SKM-1 (cell line): ENCODE measurements at regions not wholly inside any gene's neighbourhood (a gene's known extent, or its start where the extent isn't known, plus 50 kb on each side); places are given as distances from the start of the nearest gene placed in this dataset.

Experiments used
- DNase-seq: peaks from one replicate; lab custom pipeline; 2025; ENCODE audit not compliant: unreplicated experiment; lab: John Stamatoyannopoulos, UW

DNA sequence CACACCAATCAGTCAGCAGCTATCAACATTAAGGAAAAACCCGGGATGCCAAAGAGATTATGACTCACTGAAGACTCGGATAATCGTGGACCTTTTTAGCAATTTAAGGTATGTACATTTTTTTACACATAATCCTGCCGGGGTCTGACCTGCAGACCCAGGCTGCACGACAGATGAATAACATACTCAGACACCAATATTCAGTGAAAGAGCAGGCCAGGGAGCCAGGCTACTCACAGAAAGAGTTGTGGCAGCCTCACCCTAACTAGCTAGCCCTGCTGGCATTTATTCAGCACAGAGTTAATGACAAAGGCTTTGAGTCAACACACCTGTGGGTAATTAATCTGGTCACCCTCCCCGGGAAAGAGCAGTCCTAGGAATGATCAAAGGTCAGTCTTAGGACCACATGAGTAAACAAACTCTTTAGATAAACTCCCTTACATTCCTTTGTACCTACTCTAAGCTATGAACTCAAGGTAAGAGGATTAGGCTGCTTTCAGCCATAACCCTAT, 727.5 kb downstream of the TBL1XR1 start:
- DNase-seq: no peak

DNA sequence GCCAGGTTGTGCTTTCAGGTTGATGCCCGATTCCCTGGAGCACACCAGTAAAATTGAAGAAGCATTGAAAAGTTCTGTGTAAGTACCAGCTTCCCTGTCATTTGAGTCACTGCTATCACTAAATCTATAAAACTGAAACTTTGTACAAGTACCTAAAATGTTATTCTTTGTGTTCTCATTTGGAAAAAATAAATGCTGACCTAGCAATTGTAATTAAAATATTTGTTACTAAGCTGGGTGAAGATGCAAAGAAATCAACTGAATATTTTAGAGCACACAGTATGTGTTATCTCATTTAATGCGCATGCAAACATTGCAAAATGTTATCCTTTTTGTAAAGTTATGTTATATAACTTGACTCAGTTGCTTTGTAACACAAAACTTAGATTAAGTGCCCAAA, 733.7 kb downstream of the TBL1XR1 start:
- DNase-seq: no peak

DNA sequence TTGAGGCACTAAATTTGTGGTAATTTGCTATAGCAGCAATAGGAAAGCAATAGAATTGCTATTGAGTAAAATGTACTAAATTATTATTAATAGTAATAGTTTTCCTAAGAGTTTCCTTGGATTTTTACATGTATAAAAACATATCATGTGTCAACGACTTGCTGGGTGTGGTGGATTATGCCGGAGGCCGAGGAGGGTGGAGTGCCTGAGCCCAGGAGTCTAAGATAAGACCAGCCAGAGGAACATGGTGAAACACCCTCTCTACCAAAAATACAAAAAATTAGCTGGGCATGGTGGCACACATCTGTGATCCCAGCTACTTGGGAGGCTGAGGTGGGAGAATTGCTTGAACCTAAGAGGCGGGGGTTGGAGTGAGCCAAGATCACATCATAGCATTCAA, 749.9 kb downstream of the TBL1XR1 start:
- DNase-seq: no peak

- DNase-seq: no peak
Measured at GRCh38 chr3:176442326-176442725, 755.0 kb downstream of the TBL1XR1 start.

- DNase-seq: no peak
Measured at GRCh38 chr3:176439729-176440128, 757.6 kb downstream of the TBL1XR1 start.

GRCh38 chr3:176431991-176432390, 765.3 kb downstream of the TBL1XR1 start:
- DNase-seq: no peak

GRCh38 chr3:176431038-176431418, 766.3 kb downstream of the TBL1XR1 start:
- DNase-seq: no peak

- DNase-seq: peak; percentile 8
Measured at GRCh38 chr3:176430244-176431037, 766.8 kb downstream of the TBL1XR1 start.

- DNase-seq: no peak
Measured at GRCh38 chr3:176428552-176428951, 768.7 kb downstream of the TBL1XR1 start.

DNA sequence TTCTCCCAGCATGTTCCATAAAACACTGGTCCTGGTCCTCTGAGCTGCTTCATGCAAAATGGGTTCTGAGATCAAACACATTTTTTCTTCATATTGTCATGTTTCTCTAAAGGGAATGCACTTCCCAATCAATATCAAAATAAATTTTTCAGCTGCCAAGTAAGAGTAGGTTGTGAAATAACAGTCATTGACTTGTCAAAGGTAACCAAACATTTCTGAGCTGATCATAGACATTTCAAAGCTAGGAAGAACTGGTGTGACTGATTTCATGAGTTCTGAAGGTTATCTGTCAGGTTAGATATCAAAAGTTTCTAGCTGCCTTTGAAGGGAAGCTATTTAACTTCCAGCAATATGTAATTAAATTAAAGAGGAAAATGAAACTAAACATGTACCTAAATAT, 770.9 kb downstream of the TBL1XR1 start:
- no peak for DNase-seq

- no peak for DNase-seq
Measured at GRCh38 chr3:176416870-176417269, 780.4 kb downstream of the TBL1XR1 start.

GRCh38 chr3:176415661-176416295, 781.5 kb downstream of the TBL1XR1 start:
- no peak for DNase-seq

- DNase-seq: no peak
Measured at GRCh38 chr3:176412771-176413170, 784.5 kb downstream of the TBL1XR1 start.

DNA sequence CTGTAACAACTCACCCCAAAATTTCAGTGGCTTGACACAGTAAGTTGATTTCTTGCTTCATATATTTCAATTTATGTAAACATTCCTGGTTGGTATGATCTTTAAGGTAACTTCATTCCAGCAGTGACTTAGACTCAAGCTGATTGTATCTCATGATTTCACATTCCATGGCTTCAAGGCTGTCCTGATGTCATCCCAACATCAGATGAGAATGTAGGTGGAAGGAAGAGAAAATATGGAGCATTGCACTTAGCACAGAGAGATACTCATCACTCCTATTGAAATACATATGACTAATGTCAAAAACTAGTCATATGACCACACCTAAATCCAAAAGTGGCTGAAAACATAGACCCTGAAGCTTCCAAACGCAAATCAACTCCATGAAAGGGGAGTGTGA, 793.8 kb downstream of the TBL1XR1 start:
- no peak for DNase-seq

DNA sequence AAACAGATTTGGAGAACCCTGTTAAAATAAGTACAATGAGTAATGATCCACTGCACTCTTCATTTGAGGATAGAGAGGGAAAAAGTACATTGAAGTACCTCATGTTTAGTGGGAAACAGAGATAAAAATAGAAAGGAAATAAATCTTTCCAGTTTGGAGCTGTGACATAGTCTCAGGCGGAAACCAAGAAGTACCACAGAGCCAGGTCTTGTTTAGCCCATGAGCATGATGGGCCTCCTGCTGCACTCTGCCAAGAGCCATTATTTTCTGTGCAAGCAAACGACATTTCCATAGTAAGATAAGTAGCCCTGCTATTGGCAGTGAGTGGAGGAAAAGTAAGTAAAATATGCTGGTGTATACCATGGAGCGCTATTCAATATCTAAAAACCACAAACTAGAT, 796.1 kb downstream of the TBL1XR1 start:
- no peak for DNase-seq

DNA sequence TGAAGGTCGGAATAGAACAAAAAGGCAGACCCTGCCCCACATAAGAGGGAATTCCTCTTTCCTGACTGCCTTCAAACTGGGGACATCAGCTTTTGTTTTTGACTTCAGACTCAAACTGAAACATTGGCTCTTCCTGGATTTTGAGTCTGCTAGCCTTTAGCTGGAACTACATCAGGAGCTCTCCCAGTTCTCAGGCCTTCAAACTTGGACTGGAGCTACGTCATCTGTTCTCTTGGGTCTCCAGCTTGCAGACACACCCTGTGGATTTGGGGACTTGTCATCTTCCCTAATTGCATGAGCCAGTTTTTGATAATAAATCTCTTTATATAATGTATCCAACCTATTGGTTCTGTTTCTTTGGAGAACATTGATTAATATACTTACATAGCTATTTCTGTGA, 798.1 kb downstream of the TBL1XR1 start:
- DNase-seq: no peak

DNA sequence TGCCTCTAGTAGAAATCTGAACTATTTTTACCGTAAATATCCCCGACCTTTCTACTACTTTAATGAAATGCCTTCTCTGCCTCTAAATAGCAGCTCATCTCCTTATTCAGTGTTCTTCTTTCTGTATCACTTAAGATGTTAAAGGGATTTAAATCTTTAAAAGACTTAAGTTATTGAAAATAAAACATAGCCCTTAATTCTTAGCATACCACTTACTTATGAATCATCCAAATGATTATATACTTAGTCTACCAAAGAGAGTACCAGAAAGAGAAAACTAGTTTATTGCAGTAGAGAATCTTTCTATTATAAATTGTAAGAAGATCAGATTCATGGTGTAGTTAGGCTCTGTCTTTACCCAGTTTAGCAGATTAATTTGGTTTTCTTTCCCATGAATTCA, 802.0 kb downstream of the TBL1XR1 start:
- no peak for DNase-seq

- DNase-seq: no peak
Measured at GRCh38 chr3:176378789-176379188, 818.5 kb downstream of the TBL1XR1 start.

- no peak for DNase-seq
Measured at GRCh38 chr3:176376531-176376930, 820.8 kb downstream of the TBL1XR1 start.

DNA sequence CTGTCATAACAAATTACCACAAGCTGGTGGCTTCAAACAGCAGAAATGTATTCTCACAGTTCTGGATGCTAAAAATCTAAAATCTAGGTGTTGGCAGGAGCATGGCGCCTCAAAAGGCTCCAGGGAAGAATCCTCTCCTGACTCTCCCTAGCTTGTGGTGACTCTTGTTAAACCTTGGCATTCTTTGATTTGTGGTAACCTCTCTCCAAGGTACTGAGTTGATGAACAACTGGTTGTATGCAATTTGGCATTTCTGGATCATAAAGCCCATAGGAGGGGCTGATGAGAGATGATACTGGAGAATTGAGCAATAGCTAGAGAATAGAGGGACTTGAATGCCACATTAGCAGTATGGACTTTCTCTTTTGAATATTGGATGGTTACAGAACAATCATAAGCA, 821.8 kb downstream of the TBL1XR1 start:
- no peak for DNase-seq

DNA sequence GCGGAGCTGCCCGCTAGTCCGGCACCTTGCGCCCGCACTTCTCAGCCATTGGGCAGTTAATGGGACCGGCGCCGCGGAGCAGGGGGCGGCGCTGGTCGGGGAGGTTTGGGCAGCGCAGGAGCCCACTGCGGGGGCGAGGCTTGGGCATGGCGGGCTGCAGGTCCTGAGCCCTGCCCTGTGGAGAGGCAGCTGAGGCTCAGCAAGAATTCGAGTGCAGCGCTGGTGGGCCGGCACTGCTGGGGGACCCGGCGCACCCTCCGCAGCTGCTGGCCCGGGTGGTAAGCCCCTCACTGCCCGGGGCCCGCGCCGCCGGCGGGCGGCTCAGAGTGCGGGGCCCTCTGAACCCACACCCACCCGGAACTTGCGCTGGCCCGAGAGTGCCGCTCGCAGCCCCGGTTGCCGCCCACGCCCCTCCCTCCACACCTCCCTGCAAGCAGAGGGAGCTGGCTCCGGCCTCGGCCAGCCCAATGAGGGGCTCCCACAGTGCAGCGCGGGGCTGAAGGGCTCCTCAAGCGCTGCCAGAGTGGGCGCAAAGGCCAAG, 835.0 kb downstream of the TBL1XR1 start:
- DNase-seq: no peak

DNA sequence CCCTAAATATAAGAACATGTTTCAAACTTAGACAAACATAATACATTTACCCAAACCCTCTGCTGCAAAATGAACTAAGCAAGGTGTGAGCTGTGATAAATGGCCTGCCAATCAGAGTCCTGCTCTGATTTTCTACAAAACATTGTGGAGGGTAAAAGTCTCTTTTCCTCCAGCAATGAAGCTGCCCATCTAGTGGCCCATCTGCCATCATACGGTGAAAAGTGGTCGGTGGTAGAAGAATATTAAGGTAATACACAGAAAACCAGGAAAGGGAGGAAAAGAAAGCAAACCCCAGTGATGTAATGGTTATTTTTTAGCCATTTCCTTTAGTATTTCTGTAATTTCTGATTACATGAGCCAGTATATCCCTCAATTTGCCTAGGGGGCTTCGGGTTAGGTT, 838.1 kb downstream of the TBL1XR1 start:
- DNase-seq: no peak
